ENCODE measurements at regions not wholly inside any gene's neighbourhood (a gene's known extent, or its start where the extent isn't known, plus 50 kb on each side); places are given as distances from the start of the nearest gene placed in this dataset.
"Not testable (repeated sequence)": the region's sequence is repeated elsewhere in the genome, so short reads cannot be mapped to it uniquely, and the experiment has no call there.

- POLR2A ChIA-PET, CTCF ChIA-PET: not testable (repeated sequence)
Observed at GRCh38 chr5:44117947-44118346, 271.3 kb downstream of the FGF10 start.

GRCh38 chr5:44108232-44108631, 281.0 kb downstream of the FGF10 start:
- H3K36me3 ChIP-seq (ENCODE audit: control insufficient read depth in 2 of 2, insufficient read depth in 1 of 2, low read length in 2 of 2); H3K9me3 ChIP-seq (ENCODE audit: control insufficient read depth, insufficient read depth, low read depth, low read length); POLR2A ChIA-PET; H3K4me3 ChIP-seq (ENCODE audit: low read depth, low read length); H3K4me1 ChIP-seq (ENCODE audit: control insufficient read depth, insufficient read depth, low read length); CTCF ChIA-PET; H3K27ac ChIP-seq (ENCODE audit: extremely low read depth, low read depth, low read length): not testable (repeated sequence)

More at GRCh38 chr5:44117947-44118346, 271.3 kb downstream of the FGF10 start:
- not testable (repeated sequence) for H3K9me3 ChIP-seq (ENCODE audit: control insufficient read depth, insufficient read depth, low read depth, low read length); H3K4me3 ChIP-seq (ENCODE audit: low read depth, low read length); H3K27ac ChIP-seq (ENCODE audit: extremely low read depth, low read depth, low read length); H3K36me3 ChIP-seq (ENCODE audit: control insufficient read depth in 2 of 2, insufficient read depth in 1 of 2, low read length in 2 of 2); H3K4me1 ChIP-seq (ENCODE audit: control insufficient read depth, insufficient read depth, low read length)

GRCh38 chr5:44099643-44100042, 289.6 kb downstream of the FGF10 start:
- H3K4me1 ChIP-seq (ENCODE audit: control insufficient read depth, insufficient read depth, low read length), result no peaks in the 10 kb centered on the region
- ChIA-PET CTCF (no interaction called here), POLR2A (no interaction called here)
- no peak overlapping the region for H3K27ac ChIP-seq (ENCODE audit: extremely low read depth, low read depth, low read length)
- no peak overlapping the region for H3K4me3 ChIP-seq (ENCODE audit: low read depth, low read length)
- no peak for TF ChIP-seq KLF10 (tag by site-specific recombination; IDR thresholded peaks at IDR 0.05)
- TF ChIP-seq ZNF138 (tag by site-specific recombination; IDR thresholded peaks at IDR 0.05; ENCODE audit: borderline replicate concordance), result no peak
- TF ChIP-seq ZNF843 (tag by site-specific recombination; IDR thresholded peaks at IDR 0.05), result no peak
- no peak for TF ChIP-seq EGR2 (tag by site-specific recombination; IDR thresholded peaks at IDR 0.05; ENCODE audit: low read depth)
- TF ChIP-seq ZNF768 (tag by site-specific recombination; IDR thresholded peaks at IDR 0.05), result no peak
- no peak for TF ChIP-seq ZFHX2 (tag by site-specific recombination; conservative IDR thresholded peaks at IDR 0.05)
- TF ChIP-seq, protein P1, sequence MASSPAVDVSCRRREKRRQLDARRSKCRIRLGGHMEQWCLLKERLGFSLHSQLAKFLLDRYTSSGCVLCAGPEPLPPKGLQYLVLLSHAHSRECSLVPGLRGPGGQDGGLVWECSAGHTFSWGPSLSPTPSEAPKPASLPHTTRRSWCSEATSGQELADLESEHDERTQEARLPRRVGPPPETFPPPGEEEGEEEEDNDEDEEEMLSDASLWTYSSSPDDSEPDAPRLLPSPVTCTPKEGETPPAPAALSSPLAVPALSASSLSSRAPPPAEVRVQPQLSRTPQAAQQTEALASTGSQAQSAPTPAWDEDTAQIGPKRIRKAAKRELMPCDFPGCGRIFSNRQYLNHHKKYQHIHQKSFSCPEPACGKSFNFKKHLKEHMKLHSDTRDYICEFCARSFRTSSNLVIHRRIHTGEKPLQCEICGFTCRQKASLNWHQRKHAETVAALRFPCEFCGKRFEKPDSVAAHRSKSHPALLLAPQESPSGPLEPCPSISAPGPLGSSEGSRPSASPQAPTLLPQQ (tag by site-specific recombination; IDR thresholded peaks at IDR 0.05), result no peak
- TF ChIP-seq GLI4 (tag by site-specific recombination; IDR thresholded peaks at IDR 0.05), result no peak
- no peak for TF ChIP-seq YY2 (tag by site-specific recombination; IDR thresholded peaks at IDR 0.05)
- TF ChIP-seq ZNF558 (tag by site-specific recombination; IDR thresholded peaks at IDR 0.05), result no peak
- no peaks in the 10 kb centered on the region for H3K9me3 ChIP-seq (ENCODE audit: control insufficient read depth, insufficient read depth, low read depth, low read length)
- no peaks in the 10 kb centered on the region for H3K36me3 ChIP-seq (ENCODE audit: control insufficient read depth in 2 of 2, insufficient read depth in 1 of 2, low read length in 2 of 2)

- Histone ChIP-seq H3K4me3 (ENCODE audit: low read depth, low read length) (no peak overlapping the region), H3K4me1 (ENCODE audit: control insufficient read depth, insufficient read depth, low read length) (no peaks in the 10 kb centered on the region), H3K36me3 (ENCODE audit: control insufficient read depth in 2 of 2, insufficient read depth in 1 of 2, low read length in 2 of 2) (no peaks in the 10 kb centered on the region), H3K9me3 (ENCODE audit: control insufficient read depth, insufficient read depth, low read depth, low read length) (no peaks in the 10 kb centered on the region), H3K27ac (ENCODE audit: extremely low read depth, low read depth, low read length) (no peak overlapping the region)
- ChIA-PET POLR2A (no interaction called here), CTCF (interaction anchor here (0.7 kb wide), 1 partner anchor 459 kb away, joined by 4 read pairs; no protein-coding TSS in a partner anchor)
- TF ChIP-seq OVOL3 (tag by site-specific recombination; IDR thresholded peaks at IDR 0.05) (no peak), ZFHX2 (tag by site-specific recombination; conservative IDR thresholded peaks at IDR 0.05) (no peak), ZNF157 (tag by site-specific recombination; IDR thresholded peaks at IDR 0.05) (no peak), ZBTB20 (tag by site-specific recombination; IDR thresholded peaks at IDR 0.05) (no peak), SETDB1 (IDR thresholded peaks at IDR 0.05; ENCODE audit: insufficient read length, low read length) (no peak), ZNF169 (tag by site-specific recombination; IDR thresholded peaks at IDR 0.05) (no peak), ZNF626 (tag by site-specific recombination; IDR thresholded peaks at IDR 0.05) (no peak)
Observed at GRCh38 chr5:44089424-44090144, 299.6 kb downstream of the FGF10 start.

Measured in HEK293 (cell line).